IPS-15b (cell line): ENCODE measurements at regions not wholly inside any gene's neighbourhood (a gene's known extent, or its start where the extent isn't known, plus 50 kb on each side); places are given as distances from the start of the nearest gene placed in this dataset.
"Not testable (repeated sequence)": the region's sequence is repeated elsewhere in the genome, so short reads cannot be mapped to it uniquely, and the experiment has no call there.

Experiments
- H3K27me3 ChIP-seq: one replicate; pipeline ENCODE4 v1.6.1; 2013; ENCODE audit warnings: low read length; ENCODE audit not compliant: control insufficient read depth, insufficient read depth
- H3K36me3 ChIP-seq: one replicate; pipeline ENCODE4 v1.6.1; 2013; ENCODE audit warnings: low read length; ENCODE audit not compliant: control insufficient read depth, insufficient read depth
- H3K4me1 ChIP-seq: one replicate; pipeline ENCODE4 v1.6.1; 2013; ENCODE audit warnings: mild to moderate bottlenecking, low read length; ENCODE audit not compliant: control insufficient read depth, insufficient read depth
- H3K4me3 ChIP-seq: one replicate; pipeline ENCODE4 v1.5.1; 2013; ENCODE audit warnings: low read depth, low read length
- H3K9ac ChIP-seq: one replicate; pipeline ENCODE4 v1.6.1; 2013; ENCODE audit warnings: low read depth, mild to moderate bottlenecking, low read length
- H3K9me3 ChIP-seq: one replicate; pipeline ENCODE4 v1.6.1; 2013; ENCODE audit warnings: mild to moderate bottlenecking, low read length; ENCODE audit not compliant: control insufficient read depth, insufficient read depth

DNA sequence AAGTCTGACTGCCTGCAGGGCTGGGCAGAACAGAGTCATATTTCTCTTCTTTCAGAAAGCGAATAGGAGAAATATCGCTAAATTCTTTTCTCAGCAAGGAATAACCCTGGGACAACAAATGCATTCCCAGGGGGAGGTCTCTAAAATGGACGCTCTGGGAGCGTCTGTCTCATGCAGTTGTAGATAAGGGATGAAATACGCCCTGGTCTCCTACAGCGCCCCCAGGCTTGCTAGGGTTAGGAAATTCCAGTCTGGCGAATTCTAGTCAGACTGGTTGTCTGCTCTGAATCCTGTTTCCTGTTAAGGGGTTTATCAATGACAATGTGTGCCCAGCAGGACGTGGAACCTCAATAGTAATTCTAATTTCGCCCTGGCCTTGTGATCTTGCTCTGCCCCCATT is 1214.1 kb downstream of the DIAPH3 start:
- Histone ChIP-seq H3K27me3 (no peaks in the 10 kb centered on the region), H3K9me3 (peaks cover 5% of the 10 kb centered on the region), H3K36me3 (no peaks in the 10 kb centered on the region), H3K4me3 (no peak overlapping the region), H3K9ac (no peak overlapping the region), H3K4me1 (no peaks in the 10 kb centered on the region)

- no peak overlapping the region for H3K9ac ChIP-seq
- no peak overlapping the region for H3K4me3 ChIP-seq
- no peaks in the 10 kb centered on the region for H3K36me3 ChIP-seq
- no peaks in the 10 kb centered on the region for H3K27me3 ChIP-seq
- H3K9me3 ChIP-seq = peaks cover 5% of the 10 kb centered on the region
- no peaks in the 10 kb centered on the region for H3K4me1 ChIP-seq
These were observed 1212.8 kb downstream of the DIAPH3 start for GRCh38 chr13:58950911-58951310.

- H3K36me3 ChIP-seq = no peaks in the 10 kb centered on the region
- H3K9ac ChIP-seq = no peak overlapping the region
- peaks cover 5% of the 10 kb centered on the region for H3K9me3 ChIP-seq
- no peaks in the 10 kb centered on the region for H3K4me1 ChIP-seq
- no peaks in the 10 kb centered on the region for H3K27me3 ChIP-seq
- H3K4me3 ChIP-seq = no peak overlapping the region
These were observed 1210.1 kb downstream of the DIAPH3 start for GRCh38 chr13:58953638-58954037.

DNA sequence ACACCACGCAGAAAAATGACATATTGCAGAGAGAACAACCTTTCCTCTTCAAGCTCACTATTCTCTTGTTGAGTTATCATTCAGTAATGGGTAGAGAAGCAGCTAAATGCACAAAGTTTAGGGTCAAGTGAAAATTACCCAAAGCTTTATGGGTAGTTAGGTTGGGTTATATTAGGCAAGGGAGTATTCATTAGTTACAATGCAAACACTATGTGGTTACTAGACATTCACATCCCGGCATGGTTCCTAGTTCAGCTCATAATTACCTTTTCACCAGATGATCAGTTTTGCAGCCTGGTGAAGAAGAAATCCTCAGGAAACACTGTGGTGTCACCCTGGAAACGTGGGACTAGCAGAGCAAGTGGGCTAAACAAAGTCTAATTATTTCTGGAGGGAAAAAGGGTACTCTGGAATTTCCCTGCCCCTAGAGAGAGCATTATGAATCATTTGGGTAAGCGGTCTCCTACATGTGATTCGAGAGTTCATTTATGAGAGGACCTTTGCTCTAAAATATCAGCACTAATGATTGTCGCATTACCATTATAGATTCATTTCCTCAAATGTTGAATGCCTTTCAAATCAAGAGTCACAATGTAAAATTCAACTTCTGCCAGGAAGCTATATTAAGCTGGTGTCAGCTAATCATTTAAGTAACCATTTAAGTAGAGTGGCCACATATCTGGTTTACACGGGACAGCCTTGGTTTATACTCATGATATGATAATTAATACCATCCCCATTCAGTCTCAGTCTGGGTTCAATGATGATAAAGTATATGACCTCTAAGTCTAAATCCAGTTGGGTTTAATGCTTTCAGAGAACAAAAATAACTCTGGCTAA is 1208.0 kb downstream of the DIAPH3 start:
- no peak overlapping the region for H3K4me3 ChIP-seq
- no peaks in the 10 kb centered on the region for H3K9me3 ChIP-seq
- no peaks in the 10 kb centered on the region for H3K27me3 ChIP-seq
- H3K4me1 ChIP-seq = no peaks in the 10 kb centered on the region
- H3K9ac ChIP-seq = no peak overlapping the region
- H3K36me3 ChIP-seq = no peaks in the 10 kb centered on the region

- H3K4me1 ChIP-seq, H3K36me3 ChIP-seq, H3K4me3 ChIP-seq, H3K9ac ChIP-seq, H3K9me3 ChIP-seq, H3K27me3 ChIP-seq: not testable (repeated sequence)
These were observed 1205.6 kb downstream of the DIAPH3 start for GRCh38 chr13:58958097-58958496.

GRCh38 chr13:58960888-58961287 is 1202.8 kb downstream of the DIAPH3 start:
- H3K36me3 ChIP-seq = no peaks in the 10 kb centered on the region
- H3K4me1 ChIP-seq = peaks cover 2% of the 10 kb centered on the region
- no peaks in the 10 kb centered on the region for H3K9me3 ChIP-seq
- no peaks in the 10 kb centered on the region for H3K27me3 ChIP-seq
- no peak overlapping the region for H3K4me3 ChIP-seq
- no peak overlapping the region for H3K9ac ChIP-seq

DNA sequence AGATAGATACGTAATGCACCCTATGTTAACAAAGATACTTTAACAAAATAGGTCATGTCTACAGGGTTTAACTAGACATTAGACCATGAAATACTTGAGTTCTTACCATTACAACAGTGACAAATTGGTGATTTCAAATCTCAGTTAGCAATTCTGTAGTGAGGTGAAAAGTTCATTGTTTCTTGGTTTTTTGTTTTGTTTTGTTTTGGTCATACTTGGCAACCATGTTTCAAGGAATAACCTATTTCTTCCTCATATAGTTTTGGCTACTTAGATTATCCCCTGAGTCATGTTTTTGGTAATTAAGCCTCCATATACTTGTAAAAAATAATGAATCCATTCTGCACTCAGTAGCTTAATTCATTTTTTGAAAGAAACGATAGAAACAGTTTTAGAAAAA is 1200.4 kb downstream of the DIAPH3 start:
- no peak overlapping the region for H3K9ac ChIP-seq
- no peaks in the 10 kb centered on the region for H3K27me3 ChIP-seq
- H3K4me3 ChIP-seq = no peak overlapping the region
- H3K36me3 ChIP-seq = no peaks in the 10 kb centered on the region
- H3K9me3 ChIP-seq = no peaks in the 10 kb centered on the region
- H3K4me1 ChIP-seq = peaks cover 2% of the 10 kb centered on the region

DNA sequence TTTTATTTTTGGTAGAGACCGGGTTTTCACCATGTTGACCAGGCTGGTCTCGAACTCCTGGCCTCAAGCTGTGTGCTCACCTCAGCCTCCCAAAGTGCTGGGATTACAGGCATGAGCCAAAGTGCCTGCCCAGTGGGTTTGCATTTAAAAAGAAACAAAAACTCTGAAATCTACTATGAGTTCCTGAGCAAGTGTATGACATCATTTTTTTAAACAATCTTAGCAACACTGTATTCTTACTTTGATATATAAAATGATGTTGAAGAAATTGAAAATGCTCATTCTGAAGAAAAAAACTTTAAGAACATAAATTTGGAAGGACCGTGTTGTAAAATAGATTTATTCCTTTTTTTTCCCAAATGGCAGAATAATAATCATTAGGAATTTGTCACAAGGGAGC is 1199.7 kb downstream of the DIAPH3 start:
- no peaks in the 10 kb centered on the region for H3K27me3 ChIP-seq
- no peaks in the 10 kb centered on the region for H3K36me3 ChIP-seq
- H3K4me1 ChIP-seq = peaks cover 2% of the 10 kb centered on the region
- no peak overlapping the region for H3K4me3 ChIP-seq
- peaks cover 2% of the 10 kb centered on the region for H3K9me3 ChIP-seq
- no peak overlapping the region for H3K9ac ChIP-seq

GRCh38 chr13:58977085-58977484 is 1186.6 kb downstream of the DIAPH3 start:
- no peak overlapping the region for H3K4me3 ChIP-seq
- H3K36me3 ChIP-seq = no peaks in the 10 kb centered on the region
- H3K4me1 ChIP-seq = peaks cover 3% of the 10 kb centered on the region
- H3K27me3 ChIP-seq = no peaks in the 10 kb centered on the region
- no peak overlapping the region for H3K9ac ChIP-seq
- H3K9me3 ChIP-seq = no peaks in the 10 kb centered on the region

DNA sequence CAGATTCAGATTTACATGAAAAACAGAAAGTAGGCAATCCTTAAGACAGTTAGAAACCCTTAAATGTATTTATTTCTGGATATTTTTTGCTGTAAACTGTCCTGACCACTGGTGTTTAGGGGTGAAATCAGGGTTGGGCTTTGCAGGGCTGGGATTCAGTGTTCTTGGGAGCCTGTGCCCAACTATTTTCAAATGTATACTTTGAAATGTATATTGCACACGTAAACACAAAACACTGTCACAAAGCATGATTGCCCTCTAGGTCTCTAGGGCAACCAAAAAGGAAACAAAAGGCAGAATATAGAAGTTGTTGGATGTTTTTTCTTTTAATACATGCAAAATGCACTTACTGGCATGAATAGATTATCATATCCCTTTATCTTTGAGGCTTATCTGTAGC is 1185.4 kb downstream of the DIAPH3 start:
- no peaks in the 10 kb centered on the region for H3K9me3 ChIP-seq
- no peaks in the 10 kb centered on the region for H3K4me1 ChIP-seq
- H3K9ac ChIP-seq = no peak overlapping the region
- no peaks in the 10 kb centered on the region for H3K36me3 ChIP-seq
- no peaks in the 10 kb centered on the region for H3K27me3 ChIP-seq
- no peak overlapping the region for H3K4me3 ChIP-seq

DNA sequence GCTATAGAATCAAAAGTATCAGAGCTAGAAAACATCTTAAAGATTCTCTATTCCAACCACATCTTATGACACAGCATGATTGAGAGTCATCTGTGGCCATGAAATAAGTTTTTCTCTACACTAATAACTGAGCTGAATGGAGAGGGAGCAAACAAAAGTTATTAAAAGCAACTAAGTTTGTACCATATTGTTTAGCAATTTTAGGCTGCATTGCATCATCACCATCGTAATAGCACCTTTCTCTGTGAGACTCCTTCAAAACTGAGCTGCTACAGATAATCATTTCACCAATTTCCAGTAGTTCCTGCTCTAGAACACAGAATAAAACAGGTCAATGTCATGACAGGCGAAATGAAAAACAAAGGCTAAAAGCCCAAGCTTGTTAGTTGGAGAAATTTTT is 1183.9 kb downstream of the DIAPH3 start:
- H3K9ac ChIP-seq = no peak overlapping the region
- no peaks in the 10 kb centered on the region for H3K27me3 ChIP-seq
- H3K4me1 ChIP-seq = no peaks in the 10 kb centered on the region
- no peak overlapping the region for H3K4me3 ChIP-seq
- no peaks in the 10 kb centered on the region for H3K36me3 ChIP-seq
- no peaks in the 10 kb centered on the region for H3K9me3 ChIP-seq

DNA sequence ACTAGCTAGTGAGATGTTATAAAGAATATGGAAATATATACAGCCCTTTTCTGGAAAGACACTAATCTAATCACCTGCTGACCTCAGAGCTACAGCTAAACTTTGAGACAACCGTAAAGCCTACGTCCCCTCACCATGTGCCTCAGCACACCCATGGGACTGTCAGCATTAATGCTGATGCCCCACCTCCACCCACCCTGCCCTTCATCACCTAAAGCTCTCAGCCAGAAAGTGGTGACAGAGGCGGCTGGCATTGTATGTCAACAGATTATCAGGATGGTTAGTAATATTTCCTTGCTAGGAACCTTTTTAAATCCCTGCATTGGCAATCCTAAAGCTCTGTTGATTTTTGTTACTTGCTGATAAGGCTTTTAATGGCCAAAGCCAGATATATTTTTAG is 1177.9 kb downstream of the DIAPH3 start:
- no peak overlapping the region for H3K9ac ChIP-seq
- no peaks in the 10 kb centered on the region for H3K36me3 ChIP-seq
- no peak overlapping the region for H3K4me3 ChIP-seq
- no peaks in the 10 kb centered on the region for H3K27me3 ChIP-seq
- no peaks in the 10 kb centered on the region for H3K9me3 ChIP-seq
- H3K4me1 ChIP-seq = no peaks in the 10 kb centered on the region
